ENCODE measurements at regions not wholly inside any gene's neighbourhood (a gene's known extent, or its start where the extent isn't known, plus 50 kb on each side); places are given as distances from the start of the nearest gene placed in this dataset.

- no peak for TF ChIP-seq CTCF (conservative IDR thresholded peaks at IDR 0.05)
- no peak for TF ChIP-seq ZFX (IDR thresholded peaks at IDR 0.05)
These were observed 114.4 kb upstream of the SLC22A23 start for GRCh38 chr6:3571250-3571681.
